Trophoblast cell (in vitro differentiated cells and primary cell): ENCODE measurements at regions not wholly inside any gene's neighbourhood (a gene's known extent, or its start where the extent isn't known, plus 50 kb on each side); places are given as distances from the start of the nearest gene placed in this dataset.

Experiments
- DNase-seq, 2 donors: peaks; one replicate each; pipeline ENCODE4 v3.0.0-alpha.2; 2016
- H2AFZ ChIP-seq: 2 replicates; pipeline ENCODE4 v1.6.1; 2013; ENCODE audit warnings: low read length, moderate library complexity, mild to moderate bottlenecking; ENCODE audit not compliant: insufficient read depth, poor library complexity
- H2AK5ac ChIP-seq: 2 replicates; pipeline ENCODE4 v1.6.1; 2013; ENCODE audit warnings: mild to moderate bottlenecking, low read length
- H2BK120ac ChIP-seq: 2 replicates; pipeline ENCODE4 v1.6.1; 2013; ENCODE audit warnings: low read length, mild to moderate bottlenecking, moderate library complexity; ENCODE audit not compliant: insufficient read depth, poor library complexity
- H2BK12ac ChIP-seq: 2 replicates; pipeline ENCODE4 v1.6.1; 2013; ENCODE audit warnings: mild to moderate bottlenecking, low read length, moderate library complexity
- H2BK5ac ChIP-seq: 2 replicates; pipeline ENCODE4 v1.6.1; 2013; ENCODE audit warnings: low read length, low read depth, moderate library complexity, mild to moderate bottlenecking; ENCODE audit not compliant: poor library complexity
- H3K14ac ChIP-seq: 2 replicates; pipeline ENCODE4 v1.6.1; 2013; ENCODE audit warnings: mild to moderate bottlenecking, low read length
- H3K18ac ChIP-seq: 2 replicates; pipeline ENCODE4 v1.6.1; 2013; ENCODE audit warnings: mild to moderate bottlenecking, low read length
- H3K23ac ChIP-seq: 2 replicates; pipeline ENCODE4 v1.6.1; 2013; ENCODE audit warnings: low read length
- H3K27ac ChIP-seq: 2 replicates; pipeline ENCODE4 v1.5.1; 2013; ENCODE audit warnings: low read depth, mild to moderate bottlenecking, inconsistent platforms, low read length, moderate library complexity
- H3K27me3 ChIP-seq: 2 replicates; pipeline ENCODE4 v1.6.1; 2013; ENCODE audit warnings: inconsistent platforms, mild to moderate bottlenecking, low read length, moderate library complexity; ENCODE audit not compliant: insufficient read depth
- H3K36me3 ChIP-seq, 2 experiments: 1 replicate in 1 of 2; 2 replicates in 1 of 2; pipeline ENCODE4 v1.6.1; 2013; ENCODE audit warnings: low read length in 2 of 2, mild to moderate bottlenecking in 2 of 2, moderate library complexity in 1 of 2; ENCODE audit not compliant: insufficient read depth in 2 of 2, control insufficient read depth in 1 of 2
- H3K4ac ChIP-seq: 2 replicates; pipeline ENCODE4 v1.6.1; 2013; ENCODE audit warnings: low read depth, mild to moderate bottlenecking, low read length, moderate library complexity
- H3K4me1 ChIP-seq, 2 experiments: 1 replicate in 1 of 2; 2 replicates in 1 of 2; pipeline ENCODE4 v1.6.1; 2013; ENCODE audit warnings: low read length in 2 of 2, mild to moderate bottlenecking in 2 of 2, moderate library complexity in 1 of 2; ENCODE audit not compliant: insufficient read depth in 2 of 2, control insufficient read depth in 1 of 2
- H3K4me2 ChIP-seq: 2 replicates; pipeline ENCODE4 v1.6.1; 2013; ENCODE audit warnings: inconsistent platforms, mild to moderate bottlenecking, low read length, moderate library complexity
- H3K4me3 ChIP-seq: 2 replicates; pipeline ENCODE4 v1.5.1; 2013; ENCODE audit warnings: mild to moderate bottlenecking, low read depth, low read length, inconsistent platforms
- H3K79me1 ChIP-seq: one replicate; pipeline ENCODE4 v1.6.1; 2013; ENCODE audit warnings: low read length
- H3K79me2 ChIP-seq: 2 replicates; pipeline ENCODE4 v1.6.1; 2013; ENCODE audit warnings: low read length, mild to moderate bottlenecking; ENCODE audit not compliant: control insufficient read depth, insufficient read depth, poor library complexity
- H3K9ac ChIP-seq: 2 replicates; pipeline ENCODE4 v1.6.1; 2013; ENCODE audit warnings: mild to moderate bottlenecking, low read length
- H3K9me3 ChIP-seq: 2 replicates; pipeline ENCODE4 v1.6.1; 2013; ENCODE audit warnings: low read depth, mild to moderate bottlenecking, control low read depth, inconsistent platforms, low read length; ENCODE audit not compliant: insufficient read depth
- H4K12ac ChIP-seq: 2 replicates; pipeline ENCODE4 v1.6.1; 2013; ENCODE audit warnings: low read depth, mild to moderate bottlenecking, low read length, moderate library complexity
- H4K8ac ChIP-seq: 2 replicates; pipeline ENCODE4 v1.6.1; 2013; ENCODE audit warnings: low read depth, mild to moderate bottlenecking, low read length, moderate library complexity
- H4K91ac ChIP-seq: one replicate; pipeline ENCODE4 v1.6.1; 2013; ENCODE audit warnings: low read depth, mild to moderate bottlenecking, low read length, moderate library complexity
- WGBS: extraction: QIAGEN DNeasy Blood & Tissue Kit; methylation state at CpG from one replicate; pipeline ENCODE4 v1.1.7; 2013; ENCODE audit warnings: missing lambda C conversion rate; ENCODE audit not compliant: insufficient read length, insufficient coverage; ENCODE audit errors: extremely low coverage; 5-methylcytosine and 5-hydroxymethylcytosine counted together

GRCh38 chr11:21634491-21634890 lies 558.4 kb upstream of the ANO5 start:
- Histone ChIP-seq H3K9me3 (no peaks in the 10 kb centered on the region), H2AK5ac (no peak overlapping the region), H4K12ac (no peak overlapping the region), H2AFZ (no peak overlapping the region), H3K4me3 (no peak overlapping the region), H3K4me1 (no peaks in the 10 kb centered on the region), H3K79me2 (no peaks in the 10 kb centered on the region), H3K14ac (no peak overlapping the region), H3K9ac (no peak overlapping the region), H2BK5ac (no peak overlapping the region), H2BK12ac (no peak overlapping the region), H4K91ac (no peak overlapping the region), H4K8ac (no peak overlapping the region), H3K36me3 (no peaks in the 10 kb centered on the region), H3K23ac (no peak overlapping the region), H3K79me1 (no peaks in the 10 kb centered on the region), H3K27me3 (no peaks in the 10 kb centered on the region), H3K27ac (no peak overlapping the region), H3K4me2 (no peak overlapping the region), H2BK120ac (no peak overlapping the region), H3K18ac (no peak overlapping the region), H3K4ac (no peak overlapping the region)
- no peak for DNase-seq
- no CpG with 5 or more reads among the region's 3 CpGs for WGBS

- no peak overlapping the region for H3K4ac ChIP-seq
- H3K4me3 ChIP-seq, result no peak overlapping the region
- no peaks in the 10 kb centered on the region for H3K79me1 ChIP-seq
- H3K27ac ChIP-seq, result no peak overlapping the region
- H2BK120ac ChIP-seq, result no peak overlapping the region
- no peaks in the 10 kb centered on the region for H3K9me3 ChIP-seq
- no peak overlapping the region for H3K23ac ChIP-seq
- DNase-seq, result no peak
- H3K18ac ChIP-seq, result no peak overlapping the region
- H4K91ac ChIP-seq, result no peak overlapping the region
- no peaks in the 10 kb centered on the region for H3K27me3 ChIP-seq
- no peak overlapping the region for H3K14ac ChIP-seq
- H3K4me2 ChIP-seq, result no peak overlapping the region
- H3K4me1 ChIP-seq, result no peaks in the 10 kb centered on the region
- no peak overlapping the region for H2BK5ac ChIP-seq
- no peak overlapping the region for H2BK12ac ChIP-seq
- H3K36me3 ChIP-seq, result no peaks in the 10 kb centered on the region
- H2AK5ac ChIP-seq, result no peak overlapping the region
- H4K12ac ChIP-seq, result no peak overlapping the region
- no peak overlapping the region for H2AFZ ChIP-seq
- H3K9ac ChIP-seq, result no peak overlapping the region
- no peak overlapping the region for H4K8ac ChIP-seq
- no peaks in the 10 kb centered on the region for H3K79me2 ChIP-seq
These were observed 557.9 kb upstream of the ANO5 start for GRCh38 chr11:21634956-21635355.

DNA sequence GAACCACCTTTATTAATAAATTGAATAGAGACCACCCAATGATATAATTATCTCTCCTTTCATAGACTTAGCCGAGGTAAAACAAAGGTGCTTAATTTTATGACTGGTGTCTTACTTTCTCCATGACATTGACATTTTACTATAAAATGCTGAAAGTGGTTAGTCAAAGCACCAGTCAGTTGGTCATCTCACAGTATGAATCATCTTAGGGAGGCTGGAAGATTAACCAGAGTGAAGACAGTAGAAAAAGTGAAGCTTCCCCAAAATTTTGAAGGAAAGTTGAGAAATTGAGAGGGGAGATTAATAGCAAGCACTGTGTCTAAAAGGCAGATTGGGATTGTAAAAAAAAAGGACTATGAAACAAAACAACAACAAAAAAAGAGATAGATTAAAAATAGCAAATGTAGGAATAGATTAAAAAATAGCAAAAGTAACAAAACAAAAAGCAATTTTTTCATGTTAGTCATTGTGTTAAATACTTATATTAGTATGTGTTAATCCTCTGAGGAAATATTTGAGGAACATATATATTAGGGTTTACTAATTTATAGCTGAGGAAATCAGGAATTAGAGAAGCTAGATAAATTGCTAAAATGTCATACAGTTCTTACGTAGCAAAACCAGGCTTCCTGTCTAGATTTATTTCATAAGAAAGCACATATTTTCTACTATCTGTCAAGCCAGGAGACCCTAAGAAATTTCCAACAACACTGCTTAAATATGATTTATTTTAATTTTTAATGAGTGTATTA lies 557.3 kb upstream of the ANO5 start:
- no peak overlapping the region for H3K9ac ChIP-seq
- H3K9me3 ChIP-seq, result no peaks in the 10 kb centered on the region
- H3K27ac ChIP-seq, result no peak overlapping the region
- no peaks in the 10 kb centered on the region for H3K36me3 ChIP-seq
- no peak overlapping the region for H4K12ac ChIP-seq
- DNase-seq, result no peak
- H2AFZ ChIP-seq, result no peak overlapping the region
- no peak overlapping the region for H3K18ac ChIP-seq
- no peak overlapping the region for H3K14ac ChIP-seq
- H2AK5ac ChIP-seq, result no peak overlapping the region
- no peak overlapping the region for H3K4ac ChIP-seq
- H4K8ac ChIP-seq, result no peak overlapping the region
- WGBS, result no CpG with 5 or more reads among the region's 2 CpGs
- H2BK120ac ChIP-seq, result no peak overlapping the region
- no peak overlapping the region for H4K91ac ChIP-seq
- H3K27me3 ChIP-seq, result no peaks in the 10 kb centered on the region
- H3K79me1 ChIP-seq, result no peaks in the 10 kb centered on the region
- no peak overlapping the region for H3K4me2 ChIP-seq
- H3K4me3 ChIP-seq, result no peak overlapping the region
- H2BK5ac ChIP-seq, result no peak overlapping the region
- H3K79me2 ChIP-seq, result no peaks in the 10 kb centered on the region
- no peak overlapping the region for H2BK12ac ChIP-seq
- H3K4me1 ChIP-seq, result no peaks in the 10 kb centered on the region
- H3K23ac ChIP-seq, result no peak overlapping the region

DNA sequence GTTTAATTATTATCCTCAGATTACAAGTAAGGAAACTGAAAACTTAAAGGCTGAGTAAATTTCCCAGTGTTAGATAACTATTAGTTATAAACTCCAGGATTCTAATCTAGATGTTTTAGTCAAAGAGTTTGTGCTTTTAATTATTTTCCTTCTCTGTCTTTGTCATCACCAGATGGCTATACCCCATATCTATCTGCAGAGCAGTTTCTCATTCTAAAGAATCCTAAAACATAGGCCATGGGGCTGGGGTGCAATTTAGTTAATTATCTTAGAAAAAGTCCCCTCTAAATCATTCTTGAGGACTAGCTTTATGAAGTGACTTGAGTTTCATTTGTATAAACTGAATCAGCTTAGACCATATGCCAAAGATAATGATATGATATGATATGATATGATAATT lies 556.3 kb upstream of the ANO5 start:
- Histone ChIP-seq H4K8ac (no peak overlapping the region), H3K9me3 (no peaks in the 10 kb centered on the region), H3K4ac (no peak overlapping the region), H3K27ac (no peak overlapping the region), H3K4me3 (no peak overlapping the region), H3K14ac (no peak overlapping the region), H2BK120ac (no peak overlapping the region), H3K27me3 (no peaks in the 10 kb centered on the region), H3K18ac (no peak overlapping the region), H4K12ac (no peak overlapping the region), H3K79me1 (no peaks in the 10 kb centered on the region), H3K23ac (no peak overlapping the region), H2AK5ac (no peak overlapping the region), H3K36me3 (no peaks in the 10 kb centered on the region), H3K9ac (no peak overlapping the region), H3K4me1 (no peaks in the 10 kb centered on the region), H2BK12ac (no peak overlapping the region), H3K4me2 (no peak overlapping the region), H2BK5ac (no peak overlapping the region), H3K79me2 (no peaks in the 10 kb centered on the region), H4K91ac (no peak overlapping the region), H2AFZ (no peak overlapping the region)
- no peak for DNase-seq
